ENCODE measurements at regions not wholly inside any gene's neighbourhood (a gene's known extent, or its start where the extent isn't known, plus 50 kb on each side); places are given as distances from the start of the nearest gene placed in this dataset.

- 71 to 85% methylated on average over 4 of the region's 4 CpGs for WGBS, 2 donors
- no peak for ATAC-seq (ENCODE audit: insufficient read depth, low FRiP score)
- H3K4me1 ChIP-seq (ENCODE audit: control insufficient read depth in 5 of 5, insufficient read depth in 5 of 5, low read length in 5 of 5), result no peaks in the 10 kb centered on the region
Observed at GRCh38 chr15:31953478-31953877, 76.8 kb upstream of the CHRNA7 start.

GRCh38 chr15:31954374-31955172 is 75.7 kb upstream of the CHRNA7 start:
- Histone ChIP-seq H3K36me3 (ENCODE audit: control insufficient read depth in 4 of 4, insufficient read depth in 4 of 4, low read length in 4 of 4) (no peaks in the 10 kb centered on the region), H3K27me3 (ENCODE audit: control insufficient read depth in 3 of 3, insufficient read depth in 3 of 3, low read length in 2 of 3) (no peaks in the 10 kb centered on the region), H3K27ac (ENCODE audit: low read depth in 1 of 2, low read length in 1 of 2) (no peak overlapping the region), H3K4me1 (ENCODE audit: control insufficient read depth in 5 of 5, insufficient read depth in 5 of 5, low read length in 5 of 5) (no peaks in the 10 kb centered on the region), H3K9ac (ENCODE audit: insufficient read depth in 1 of 2, low read length in 2 of 2) (no peak overlapping the region), H3K4me3 (no peak overlapping the region), H3K9me3 (ENCODE audit: control insufficient read depth in 4 of 4, insufficient read depth in 3 of 4, low read length in 3 of 4) (peaks cover 0 to 15% (median 3%) of the 10 kb centered on the region in 4 donors)
- no peak for TF ChIP-seq CTCF (IDR thresholded peaks at IDR 0.05; ENCODE audit: control extremely low read depth, extremely low read depth)
- ATAC-seq (ENCODE audit: insufficient read depth, low FRiP score) (no peak), DNase-seq (no peak)
- WGBS, 2 donors, result 72 to 86% methylated on average over 8 of the region's 8 CpGs

More at GRCh38 chr15:31953478-31953877, 76.8 kb upstream of the CHRNA7 start:
- no peak overlapping the region for H3K9ac ChIP-seq (ENCODE audit: insufficient read depth in 1 of 2, low read length in 2 of 2)
- no peak overlapping the region for H3K27ac ChIP-seq (ENCODE audit: low read depth in 1 of 2, low read length in 1 of 2)
- no peak overlapping the region for H3K4me3 ChIP-seq
- H3K36me3 ChIP-seq (ENCODE audit: control insufficient read depth in 4 of 4, insufficient read depth in 4 of 4, low read length in 4 of 4), result no peaks in the 10 kb centered on the region
- no peak for DNase-seq
- H3K27me3 ChIP-seq (ENCODE audit: control insufficient read depth in 3 of 3, insufficient read depth in 3 of 3, low read length in 2 of 3), result no peaks in the 10 kb centered on the region
- H3K9me3 ChIP-seq (ENCODE audit: control insufficient read depth in 4 of 4, insufficient read depth in 3 of 4, low read length in 3 of 4), result peaks cover 0 to 15% (median 3%) of the 10 kb centered on the region in 4 donors
- TF ChIP-seq CTCF (IDR thresholded peaks at IDR 0.05; ENCODE audit: control extremely low read depth, extremely low read depth), result no peak

GRCh38 chr15:31955734-31956133 is 74.6 kb upstream of the CHRNA7 start:
- Histone ChIP-seq H3K27me3 (ENCODE audit: control insufficient read depth in 3 of 3, insufficient read depth in 3 of 3, low read length in 2 of 3) (no peaks in the 10 kb centered on the region), H3K4me1 (ENCODE audit: control insufficient read depth in 5 of 5, insufficient read depth in 5 of 5, low read length in 5 of 5) (no peaks in the 10 kb centered on the region), H3K9me3 (ENCODE audit: control insufficient read depth in 4 of 4, insufficient read depth in 3 of 4, low read length in 3 of 4) (peaks cover 0 to 22% (median 6%) of the 10 kb centered on the region in 4 donors), H3K9ac (ENCODE audit: insufficient read depth in 1 of 2, low read length in 2 of 2) (no peak overlapping the region), H3K27ac (ENCODE audit: low read depth in 1 of 2, low read length in 1 of 2) (no peak overlapping the region), H3K36me3 (ENCODE audit: control insufficient read depth in 4 of 4, insufficient read depth in 4 of 4, low read length in 4 of 4) (no peaks in the 10 kb centered on the region), H3K4me3 (no peak overlapping the region)
- no peak for TF ChIP-seq CTCF (IDR thresholded peaks at IDR 0.05; ENCODE audit: control extremely low read depth, extremely low read depth)
- 51 to 71% methylated on average over 1 of the region's 1 CpG for WGBS, 2 donors
- no peak for DNase-seq
- ATAC-seq (ENCODE audit: insufficient read depth, low FRiP score), result no peak

Measured in lung (tissue), 11 donors.